Parathyroid adenoma (tissue), 2 donors: ENCODE measurements at regions not wholly inside any gene's neighbourhood (a gene's known extent, or its start where the extent isn't known, plus 50 kb on each side); places are given as distances from the start of the nearest gene placed in this dataset.
"Not testable (repeated sequence)": the region's sequence is repeated elsewhere in the genome, so short reads cannot be mapped to it uniquely, and the experiment has no call there.

Experiments
- H2AFZ ChIP-seq: fragments of 300-600 bp; sonication (generic); one replicate; pipeline ENCODE4 v1.7.0; 2017; ENCODE audit warnings: antibody characterized with exemption, mild to moderate bottlenecking
- H3K27ac ChIP-seq: fragments of 300-600 bp; sonication (generic); one replicate; pipeline ENCODE4 v1.7.0; 2017
- H3K27me3 ChIP-seq: fragments of 300-600 bp; sonication (generic); one replicate; pipeline ENCODE4 v1.7.0; 2017; ENCODE audit warnings: low read length; ENCODE audit not compliant: control insufficient read depth, insufficient read depth
- H3K36me3 ChIP-seq: fragments of 300-600 bp; sonication (generic); one replicate; pipeline ENCODE4 v1.7.0; 2017; ENCODE audit warnings: low read length; ENCODE audit not compliant: control insufficient read depth, insufficient read depth
- H3K4me1 ChIP-seq: fragments of 300-600 bp; sonication (generic); one replicate; pipeline ENCODE4 v1.7.0; 2017; ENCODE audit warnings: control low read depth
- H3K4me2 ChIP-seq: fragments of 300-600 bp; sonication (generic); one replicate; pipeline ENCODE4 v1.7.0; 2017; ENCODE audit warnings: low read length
- H3K4me3 ChIP-seq: fragments of 300-600 bp; sonication (generic); one replicate; pipeline ENCODE4 v1.7.0; 2017; ENCODE audit warnings: low read depth, low read length
- H3K79me2 ChIP-seq: fragments of 300-600 bp; sonication (generic); one replicate; pipeline ENCODE4 v1.7.0; 2017; ENCODE audit warnings: control low read depth
- H3K9ac ChIP-seq: fragments of 300-600 bp; sonication (generic); one replicate; pipeline ENCODE4 v1.7.0; 2017; ENCODE audit warnings: mild to moderate bottlenecking
- H3K9me3 ChIP-seq: fragments of 300-600 bp; sonication (generic); one replicate; pipeline ENCODE4 v1.7.0; 2017; ENCODE audit warnings: low read length; ENCODE audit not compliant: control insufficient read depth
- TF ChIP-seq, protein P1 (sequence below): fragments of 300-600 bp; sonication (generic); IDR thresholded peaks from one replicate; pipeline ENCODE4 v1.7.0; 2017; ENCODE audit warnings: antibody characterized with exemption, mild to moderate bottlenecking
- donor health status: primary hyperparathyroidism.

- Histone ChIP-seq H3K4me2 (no peak overlapping the region), H3K4me3 (no peak overlapping the region), H3K4me1 (no peaks in the 10 kb centered on the region), H3K9ac (no peak overlapping the region), H3K9me3 (no peaks in the 10 kb centered on the region), H3K27ac (no peak overlapping the region), H3K79me2 (no peaks in the 10 kb centered on the region), H2AFZ (no peak overlapping the region), H3K27me3 (no peaks in the 10 kb centered on the region), H3K36me3 (no peaks in the 10 kb centered on the region)
- TF ChIP-seq, protein P1, sequence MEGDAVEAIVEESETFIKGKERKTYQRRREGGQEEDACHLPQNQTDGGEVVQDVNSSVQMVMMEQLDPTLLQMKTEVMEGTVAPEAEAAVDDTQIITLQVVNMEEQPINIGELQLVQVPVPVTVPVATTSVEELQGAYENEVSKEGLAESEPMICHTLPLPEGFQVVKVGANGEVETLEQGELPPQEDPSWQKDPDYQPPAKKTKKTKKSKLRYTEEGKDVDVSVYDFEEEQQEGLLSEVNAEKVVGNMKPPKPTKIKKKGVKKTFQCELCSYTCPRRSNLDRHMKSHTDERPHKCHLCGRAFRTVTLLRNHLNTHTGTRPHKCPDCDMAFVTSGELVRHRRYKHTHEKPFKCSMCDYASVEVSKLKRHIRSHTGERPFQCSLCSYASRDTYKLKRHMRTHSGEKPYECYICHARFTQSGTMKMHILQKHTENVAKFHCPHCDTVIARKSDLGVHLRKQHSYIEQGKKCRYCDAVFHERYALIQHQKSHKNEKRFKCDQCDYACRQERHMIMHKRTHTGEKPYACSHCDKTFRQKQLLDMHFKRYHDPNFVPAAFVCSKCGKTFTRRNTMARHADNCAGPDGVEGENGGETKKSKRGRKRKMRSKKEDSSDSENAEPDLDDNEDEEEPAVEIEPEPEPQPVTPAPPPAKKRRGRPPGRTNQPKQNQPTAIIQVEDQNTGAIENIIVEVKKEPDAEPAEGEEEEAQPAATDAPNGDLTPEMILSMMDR: no peak
These were observed 142.7 kb upstream of the ZNF804A start for GRCh38 chr2:184455624-184456023.

GRCh38 chr2:184456693-184457092 is 141.6 kb upstream of the ZNF804A start:
- H3K79me2 ChIP-seq, H3K27ac ChIP-seq, H3K9ac ChIP-seq, H2AFZ ChIP-seq, H3K4me2 ChIP-seq, H3K4me3 ChIP-seq, H3K4me1 ChIP-seq, H3K9me3 ChIP-seq, H3K27me3 ChIP-seq, H3K36me3 ChIP-seq: not testable (repeated sequence)

GRCh38 chr2:184463102-184463865 is 135.0 kb upstream of the ZNF804A start:
- Histone ChIP-seq H3K4me1 (no peaks in the 10 kb centered on the region), H3K9me3 (no peaks in the 10 kb centered on the region), H3K27ac (no peak overlapping the region), H3K9ac (no peak overlapping the region), H3K4me3 (no peak overlapping the region), H3K36me3 (no peaks in the 10 kb centered on the region), H3K4me2 (no peak overlapping the region), H3K27me3 (no peaks in the 10 kb centered on the region), H2AFZ (no peak overlapping the region), H3K79me2 (no peaks in the 10 kb centered on the region)
- TF ChIP-seq, protein P1: no peak

DNA sequence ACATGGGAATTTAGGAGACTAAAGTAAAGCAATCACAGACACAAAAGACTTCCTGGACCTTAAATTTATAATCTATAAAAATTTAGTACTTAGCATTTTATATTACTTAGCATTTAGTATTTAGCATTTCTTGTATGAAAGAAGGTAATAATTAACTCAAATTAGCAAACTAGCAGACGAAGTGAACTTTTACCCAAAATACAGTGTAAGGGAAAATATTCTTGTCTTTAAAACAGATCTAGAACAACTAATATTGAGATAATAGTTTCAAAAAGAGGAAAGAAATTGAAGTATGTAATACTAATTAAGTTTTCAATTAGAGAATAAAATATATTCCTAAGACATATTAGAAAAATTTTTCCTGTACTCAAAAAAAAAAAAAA is 134.5 kb upstream of the ZNF804A start:
- Histone ChIP-seq H2AFZ (no peak overlapping the region), H3K4me1 (no peaks in the 10 kb centered on the region), H3K79me2 (no peaks in the 10 kb centered on the region), H3K36me3 (no peaks in the 10 kb centered on the region), H3K27me3 (no peaks in the 10 kb centered on the region), H3K4me3 (no peak overlapping the region), H3K27ac (no peak overlapping the region), H3K9me3 (no peaks in the 10 kb centered on the region), H3K4me2 (no peak overlapping the region), H3K9ac (no peak overlapping the region)
- TF ChIP-seq, protein P1: no peak

GRCh38 chr2:184468826-184469225 is 129.5 kb upstream of the ZNF804A start:
- Histone ChIP-seq H3K27ac (no peak overlapping the region), H3K79me2 (no peaks in the 10 kb centered on the region), H3K9me3 (no peaks in the 10 kb centered on the region), H3K4me1 (no peaks in the 10 kb centered on the region), H3K36me3 (no peaks in the 10 kb centered on the region), H3K4me2 (no peak overlapping the region), H3K4me3 (no peak overlapping the region), H3K27me3 (no peaks in the 10 kb centered on the region), H2AFZ (no peak overlapping the region), H3K9ac (no peak overlapping the region)
- TF ChIP-seq, protein P1: no peak
